NOMO-1 (cell line): ENCODE measurements at regions not wholly inside any gene's neighbourhood (a gene's known extent, or its start where the extent isn't known, plus 50 kb on each side); places are given as distances from the start of the nearest gene placed in this dataset.

Experiments
- DNase-seq, 2 experiments: peaks; one replicate each; lab custom pipeline; 2025; ENCODE audit not compliant: unreplicated experiment in 2 of 2; lab: John Stamatoyannopoulos, UW

DNA sequence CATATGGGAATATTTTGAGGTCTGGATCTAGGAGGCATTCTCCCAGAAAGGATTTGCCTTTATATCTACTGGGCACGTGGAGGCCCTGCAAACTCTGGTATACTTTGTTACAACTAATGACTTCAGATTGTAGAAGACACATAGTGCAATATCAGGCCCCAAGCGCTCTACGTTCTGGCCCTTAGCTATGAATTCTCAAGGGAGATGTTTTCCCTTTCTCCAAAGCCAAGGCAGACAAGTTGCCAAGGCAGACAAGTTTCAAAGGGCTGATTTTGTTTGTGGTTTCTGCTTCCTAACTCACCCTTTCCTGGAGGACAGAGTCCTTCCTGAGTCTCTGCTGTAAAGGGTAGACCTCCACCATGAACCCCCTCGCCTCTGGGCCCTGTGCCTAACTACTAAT is 99.4 kb upstream of the CTTNBP2 start:
- DNase-seq = no peak

DNA sequence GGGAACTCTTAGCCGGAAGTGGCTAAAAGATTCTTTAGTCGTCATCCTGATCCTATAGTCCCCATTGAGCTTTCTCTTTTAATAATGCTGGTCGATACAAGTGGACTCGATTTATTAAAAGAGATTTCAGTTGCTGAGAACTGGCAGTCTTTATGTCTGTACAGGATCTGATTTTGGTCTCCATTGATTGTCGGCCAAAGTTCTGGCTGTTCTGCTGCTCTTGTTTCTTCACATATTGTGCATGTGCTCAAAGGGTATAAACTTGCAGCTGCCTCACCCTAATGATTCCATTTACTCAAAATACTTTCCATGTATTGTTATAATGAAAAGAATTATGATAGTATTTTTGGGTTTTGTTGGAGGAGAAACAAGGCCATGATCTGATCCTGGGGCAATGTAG is 100.7 kb upstream of the CTTNBP2 start:
- no peak for DNase-seq

DNA sequence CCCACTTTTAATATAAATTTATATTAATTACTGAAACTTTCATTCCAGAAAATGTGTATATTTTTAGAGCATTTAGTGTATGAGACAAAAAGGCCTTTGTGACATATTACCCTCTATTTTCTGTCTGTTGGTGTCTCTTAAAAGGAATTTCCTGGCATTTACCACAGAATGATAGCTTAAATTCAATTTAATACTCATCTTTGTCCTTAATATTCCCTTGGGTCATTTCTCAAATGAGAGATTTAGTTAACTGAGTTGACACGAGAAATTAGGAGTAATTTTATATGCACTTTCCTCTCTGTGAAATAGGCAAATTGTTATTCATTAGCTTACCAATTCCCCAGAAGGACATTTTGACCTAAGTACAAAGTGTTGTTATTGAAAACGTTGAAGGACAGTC is 101.7 kb upstream of the CTTNBP2 start:
- no peak for DNase-seq

DNA sequence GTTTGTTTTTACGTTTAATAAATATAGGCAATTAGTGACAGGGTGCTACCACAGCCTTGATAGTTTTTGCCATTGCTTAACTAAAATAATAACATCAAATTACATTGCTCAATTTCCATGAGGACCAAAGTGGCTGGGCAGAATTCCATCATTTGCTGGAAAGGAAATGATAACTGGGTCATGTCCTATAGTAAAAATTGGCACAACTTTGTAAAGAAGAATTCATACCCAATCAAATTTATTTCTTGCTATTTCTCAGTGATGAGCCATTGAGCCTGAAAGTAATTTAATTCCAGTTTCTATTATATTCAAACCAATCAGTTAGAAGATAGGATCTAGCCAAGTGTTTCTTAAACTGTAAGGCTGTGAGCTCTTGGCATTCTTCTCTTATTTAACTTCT is 102.2 kb upstream of the CTTNBP2 start:
- no peak for DNase-seq

DNA sequence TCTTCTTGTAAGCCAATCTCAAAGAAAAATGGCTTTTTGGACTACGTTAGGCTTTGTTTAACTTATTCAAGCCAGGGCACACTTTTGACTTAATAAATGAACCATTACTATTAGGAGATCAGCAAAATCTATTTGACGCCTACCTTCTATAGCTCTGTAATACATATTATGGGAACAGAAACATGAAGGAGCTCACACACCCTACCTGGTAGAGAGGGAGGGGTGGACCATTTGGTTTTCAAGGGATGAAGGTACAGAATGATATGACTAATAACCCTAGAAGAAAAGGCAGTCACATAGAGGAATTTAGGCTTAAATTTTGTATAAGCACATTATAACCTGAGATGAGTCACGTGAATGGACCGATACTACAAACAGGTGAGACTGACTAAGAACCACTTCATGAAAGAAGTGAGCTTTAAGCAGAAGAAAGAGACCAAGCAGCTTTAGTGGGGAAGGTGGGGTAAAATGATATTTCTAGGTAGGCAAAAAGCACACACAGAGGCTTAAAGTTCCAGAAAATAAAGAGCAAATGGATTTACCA is 106.8 kb upstream of the CTTNBP2 start:
- DNase-seq = no peak

DNA sequence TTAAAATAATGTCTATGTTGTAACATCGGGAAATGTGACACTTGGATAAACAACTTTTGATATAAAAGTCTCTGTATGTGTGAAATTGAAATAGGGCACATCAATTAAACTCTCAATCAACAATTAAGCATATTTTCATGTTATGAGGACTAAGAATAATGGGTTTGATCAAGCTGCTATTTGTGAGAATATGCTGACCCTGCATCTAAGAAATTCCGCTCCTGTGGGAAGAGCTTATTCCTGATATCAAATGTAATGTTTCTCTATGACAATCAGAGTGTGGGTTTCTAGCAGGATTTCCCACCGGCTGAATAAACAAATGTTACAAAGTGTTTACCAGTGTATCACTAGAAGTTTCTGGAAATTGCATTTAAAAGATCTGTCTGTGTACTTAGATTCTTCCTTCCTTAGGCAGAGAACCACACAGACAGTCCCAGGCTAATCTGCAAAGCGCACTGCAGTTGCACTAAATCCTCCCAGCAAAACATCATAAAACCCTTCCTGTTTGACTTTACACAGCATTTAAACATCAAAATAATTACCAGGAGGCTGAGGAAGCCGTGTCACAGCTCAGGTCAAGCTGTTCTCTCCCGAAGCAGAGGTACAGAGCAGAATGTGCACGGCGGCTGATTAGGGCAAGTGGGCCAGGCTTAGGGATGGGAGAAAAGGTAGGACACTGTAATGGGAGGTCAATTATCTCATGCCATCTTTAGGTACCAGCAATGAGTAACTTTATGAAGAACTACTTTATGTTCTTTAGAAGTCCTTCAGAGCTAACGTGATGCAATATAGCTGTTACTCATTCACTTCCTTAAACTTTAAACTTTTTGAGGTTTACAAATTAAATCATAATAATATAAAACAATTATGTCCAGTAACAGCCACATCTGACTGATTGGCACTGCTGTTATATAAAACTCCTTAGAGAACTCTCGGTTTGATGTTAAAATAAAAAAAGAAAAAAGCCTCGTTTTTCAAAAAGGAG is 109.1 kb upstream of the CTTNBP2 start:
- peak; percentile 18 to 57 for DNase-seq

DNA sequence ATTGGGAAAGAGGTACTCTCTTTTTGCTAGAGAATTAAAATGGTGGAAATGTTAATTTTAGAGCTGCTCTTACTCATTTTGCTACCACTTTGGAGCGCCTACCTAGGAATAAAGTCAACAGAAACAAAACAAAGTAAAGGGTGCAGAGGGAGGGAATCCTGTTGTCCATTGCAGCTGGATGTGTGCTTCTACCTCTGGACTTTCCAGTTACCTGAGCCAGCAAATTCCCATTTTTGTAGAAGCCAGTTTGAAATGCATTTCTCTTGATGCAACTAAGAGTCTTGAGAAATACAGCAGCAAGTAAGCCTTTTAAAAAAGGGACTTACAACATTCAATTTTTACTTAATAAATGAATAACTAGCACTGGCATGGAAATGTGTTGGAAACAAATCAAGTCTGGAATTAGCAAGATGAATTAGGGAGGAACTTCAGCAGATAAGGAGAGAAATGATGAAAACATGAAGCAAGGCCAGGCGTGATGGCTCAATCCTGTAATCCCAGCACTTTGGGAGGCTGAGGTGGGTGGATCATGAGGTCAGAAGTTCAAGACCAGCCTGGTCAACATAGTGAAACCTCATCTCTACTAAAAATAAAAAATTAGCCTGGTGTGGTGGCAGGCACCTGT is 113.5 kb upstream of the CTTNBP2 start:
- DNase-seq = no peak

DNA sequence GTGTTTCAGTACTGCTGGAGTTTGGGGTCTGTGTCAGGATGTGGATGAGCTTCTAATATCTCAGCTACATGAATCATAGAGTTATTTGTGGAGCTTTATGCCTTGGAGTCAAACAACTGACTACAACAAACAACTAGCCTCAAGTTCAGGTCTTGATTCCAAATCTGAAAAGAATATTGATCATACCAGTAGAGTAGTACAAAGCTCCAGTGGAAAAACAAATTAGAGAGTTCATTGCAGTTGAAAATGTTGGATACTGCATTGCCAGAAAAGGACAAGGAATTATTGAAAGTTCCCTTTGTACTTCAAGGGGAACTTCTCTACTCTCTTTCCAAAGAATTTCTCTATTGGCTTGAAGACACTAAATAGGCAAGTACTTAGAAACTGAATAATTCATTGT is 117.6 kb upstream of the CTTNBP2 start:
- no peak for DNase-seq

DNA sequence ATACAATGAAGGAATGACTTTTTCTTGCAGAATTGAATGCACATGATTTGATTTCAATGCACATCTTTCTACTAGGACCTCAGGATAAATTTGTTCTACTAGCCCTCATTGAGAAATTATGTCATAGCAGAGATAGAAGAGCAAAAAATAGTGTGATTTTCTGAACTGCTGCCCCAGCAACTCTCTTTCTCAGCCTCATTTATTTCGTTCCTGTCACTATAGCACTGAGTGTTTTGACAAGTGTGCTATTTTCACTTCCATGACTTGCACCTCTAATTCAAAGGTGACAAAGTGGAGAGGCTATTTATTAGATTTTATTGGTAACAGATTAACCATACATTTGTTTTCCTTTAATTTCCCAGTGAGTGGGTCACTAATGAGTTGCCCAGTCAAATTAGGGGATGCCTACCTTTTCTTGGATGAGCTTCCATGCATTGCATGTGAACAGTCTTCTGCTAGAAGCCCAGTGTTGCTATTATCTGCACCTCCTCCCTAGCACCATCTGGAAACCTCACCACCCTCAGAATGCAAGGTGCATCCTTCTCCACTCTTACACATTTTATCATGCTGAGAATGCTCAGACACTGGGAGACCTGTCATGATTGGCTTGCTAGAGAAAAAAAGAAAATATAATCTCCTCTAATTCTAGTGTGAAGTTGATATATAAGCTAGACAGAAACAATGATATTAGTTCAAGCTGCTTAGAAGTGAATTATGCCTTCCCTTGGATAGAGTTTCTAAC is 119.6 kb upstream of the CTTNBP2 start:
- no peak for DNase-seq

DNA sequence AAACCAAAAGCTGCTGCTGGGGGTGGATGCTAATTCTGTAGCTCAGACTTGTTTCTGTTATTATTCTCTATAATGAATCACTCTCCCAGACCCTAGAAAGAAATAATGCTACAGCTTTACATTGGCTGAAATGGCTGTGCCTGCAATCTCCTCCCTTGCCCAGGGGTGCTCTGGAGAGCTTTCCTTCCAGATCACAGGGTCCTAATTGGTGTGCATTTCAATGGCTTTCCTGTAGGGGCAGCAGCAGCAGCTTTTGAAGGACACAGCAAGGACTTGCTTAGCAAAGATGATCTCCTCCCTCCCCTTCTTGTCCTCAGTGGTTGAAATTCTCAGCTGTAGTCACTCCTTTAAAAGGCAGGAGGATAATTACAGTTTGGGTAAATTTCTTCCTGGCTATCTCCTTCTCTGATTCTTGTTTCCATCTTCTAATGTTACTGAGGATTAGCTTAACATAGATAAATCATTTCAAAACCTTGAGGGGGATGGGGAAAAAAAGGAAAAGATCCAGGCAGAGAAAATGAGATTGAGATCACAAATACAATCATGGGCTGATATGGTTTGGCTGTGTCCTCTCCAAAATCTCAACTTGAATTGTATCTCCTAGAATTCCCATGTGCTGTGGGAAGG is 120.2 kb upstream of the CTTNBP2 start:
- no peak for DNase-seq

DNA sequence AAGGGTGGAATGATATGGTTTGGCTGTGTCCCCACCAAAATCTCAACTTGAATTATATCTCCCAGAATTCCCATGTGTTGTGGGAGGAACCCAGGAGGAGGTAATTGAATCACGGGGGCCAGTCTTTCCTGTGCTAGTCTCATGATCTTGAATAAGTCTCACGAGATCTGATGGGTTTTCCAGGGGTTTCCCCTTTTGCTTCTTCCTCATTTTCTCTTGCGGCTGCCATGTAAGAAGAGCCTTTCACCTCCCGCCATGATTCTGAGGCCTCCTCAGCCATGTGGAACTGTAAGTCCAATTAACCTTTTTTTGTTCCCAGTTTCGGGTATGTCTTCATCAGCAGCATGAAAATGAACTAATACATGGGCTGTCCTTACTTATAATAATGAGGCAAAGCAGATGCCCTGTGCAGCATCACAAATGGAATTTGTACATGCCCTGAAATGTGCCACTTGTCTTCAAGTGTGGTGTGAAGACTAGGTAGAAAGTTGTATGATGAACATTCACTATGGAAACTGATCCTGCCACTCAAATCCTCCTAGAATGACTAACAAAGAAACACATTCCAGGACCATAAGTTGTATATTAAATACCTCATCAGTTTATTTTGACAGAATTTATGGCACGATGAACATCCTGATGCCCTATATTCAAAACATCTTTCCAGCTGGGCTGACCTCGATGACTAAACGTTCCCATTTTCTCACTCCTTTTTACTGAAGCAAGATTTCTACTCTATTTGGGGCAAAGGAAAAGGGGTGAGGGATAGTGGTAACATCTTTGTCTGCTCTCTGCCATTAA is 122.8 kb upstream of the CTTNBP2 start:
- DNase-seq = no peak

DNA sequence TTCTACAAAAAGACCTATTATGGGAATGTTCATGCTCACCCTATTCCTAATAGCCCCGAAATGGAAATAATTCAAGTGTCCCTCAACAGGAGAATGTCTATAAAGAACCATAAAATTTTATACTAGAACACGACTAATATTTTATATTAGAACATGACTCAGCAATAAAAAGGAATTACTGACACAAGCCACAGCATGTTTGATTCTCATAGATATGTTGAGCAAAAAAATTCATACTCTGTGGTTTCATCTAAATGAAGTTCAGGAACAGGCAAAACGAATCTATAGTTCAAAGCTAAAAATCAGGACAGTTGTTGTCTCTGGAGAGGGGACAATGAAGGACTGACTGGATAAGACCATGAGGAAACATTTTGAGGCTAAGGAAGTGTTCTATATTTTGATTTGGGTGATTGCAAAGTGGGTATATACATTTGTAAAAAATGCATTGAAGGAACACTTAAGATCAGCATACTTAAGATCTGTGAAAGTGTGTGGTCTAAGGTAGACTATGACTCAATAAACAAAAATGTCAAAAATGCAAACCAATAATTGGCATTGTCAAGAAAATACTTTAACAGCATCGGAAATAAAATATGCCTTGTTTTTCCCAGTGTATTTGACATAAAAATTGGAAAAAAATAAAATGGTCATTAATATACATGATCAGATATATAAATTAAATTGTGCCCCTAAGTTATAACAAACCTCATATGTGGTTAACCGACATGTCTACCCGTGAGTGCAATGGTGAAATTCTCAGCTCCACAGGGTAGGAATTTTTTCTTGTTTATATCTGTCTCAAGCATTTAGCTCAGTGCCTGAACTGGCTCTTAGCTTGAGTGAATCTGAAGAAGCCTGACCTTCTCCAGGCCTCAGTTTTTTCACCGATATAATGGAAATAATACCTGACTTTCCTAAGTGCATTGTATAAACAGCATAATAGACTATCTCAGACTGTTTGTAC is 124.9 kb upstream of the CTTNBP2 start:
- DNase-seq = no peak

DNA sequence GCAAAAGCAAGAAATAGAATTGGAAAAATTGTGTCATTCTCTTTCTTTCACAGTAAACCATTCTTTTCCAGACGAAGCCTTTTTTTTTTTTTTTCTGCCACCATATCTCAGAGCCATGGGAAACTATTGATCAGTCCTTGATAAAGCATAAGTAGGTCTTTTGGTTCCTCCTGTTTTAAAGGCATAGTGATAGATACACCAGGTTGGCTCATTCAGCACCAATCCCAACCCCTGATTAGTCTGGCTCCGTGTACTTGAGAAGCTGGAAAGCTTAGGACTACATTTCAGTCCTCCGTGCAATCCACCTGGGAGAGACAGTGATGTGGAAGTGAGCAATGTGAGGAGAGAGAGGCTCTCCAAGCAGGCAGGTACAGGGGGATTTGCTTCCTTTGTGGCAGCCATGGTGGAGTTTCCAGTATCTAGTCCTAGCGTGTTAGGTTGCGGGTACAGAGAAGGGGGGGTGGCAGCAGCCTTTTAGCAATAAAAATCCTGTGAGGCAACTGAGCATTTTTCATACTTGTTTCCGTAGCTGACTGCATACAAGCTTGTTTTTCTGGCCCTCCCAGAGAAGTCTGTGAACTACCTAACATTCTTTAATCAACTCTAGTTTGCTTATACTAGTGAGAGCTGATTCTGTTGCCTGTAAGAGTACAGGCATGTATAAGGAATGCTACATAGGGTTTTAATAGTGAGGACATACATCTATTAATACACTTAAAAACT is 127.4 kb upstream of the CTTNBP2 start:
- no peak for DNase-seq

DNA sequence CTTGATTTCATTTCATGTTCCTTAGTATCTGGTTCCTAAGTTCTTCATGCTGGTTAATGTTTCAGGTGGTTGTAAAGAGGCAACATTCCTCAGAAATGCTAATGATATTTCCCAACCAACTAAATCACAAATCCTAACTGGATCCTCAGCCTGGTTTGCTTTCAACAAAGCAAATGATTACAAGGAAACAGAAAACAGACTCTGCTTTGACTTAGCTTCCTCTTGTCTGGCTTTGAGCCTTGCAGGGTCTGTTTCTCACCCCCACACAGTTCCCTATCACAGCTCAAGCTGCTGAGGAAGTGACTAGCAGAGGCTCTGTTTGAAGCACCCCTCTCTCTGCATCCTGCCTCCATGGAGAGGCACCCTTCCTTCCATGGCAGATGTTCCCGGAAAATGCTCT is 130.2 kb upstream of the CTTNBP2 start:
- no peak for DNase-seq

DNA sequence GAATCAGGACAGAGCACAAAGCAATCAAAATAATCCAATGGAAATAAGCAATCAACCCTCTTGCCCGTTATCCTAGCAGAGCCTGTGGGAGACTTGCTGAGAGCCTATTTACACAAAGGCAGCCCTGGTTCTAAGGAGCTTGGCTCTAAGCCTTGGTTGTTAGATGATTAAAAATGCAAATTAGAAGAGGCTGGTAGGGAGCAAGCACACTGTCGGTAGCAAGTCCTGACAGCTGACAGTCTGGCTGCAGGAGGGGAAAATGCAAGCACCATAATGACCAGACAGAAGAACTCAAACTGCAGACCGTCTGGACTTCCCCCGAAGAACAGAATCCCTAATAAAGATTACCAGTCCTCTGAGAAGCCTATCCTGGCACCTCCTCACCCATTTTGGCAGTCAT is 131.8 kb upstream of the CTTNBP2 start:
- no peak for DNase-seq

DNA sequence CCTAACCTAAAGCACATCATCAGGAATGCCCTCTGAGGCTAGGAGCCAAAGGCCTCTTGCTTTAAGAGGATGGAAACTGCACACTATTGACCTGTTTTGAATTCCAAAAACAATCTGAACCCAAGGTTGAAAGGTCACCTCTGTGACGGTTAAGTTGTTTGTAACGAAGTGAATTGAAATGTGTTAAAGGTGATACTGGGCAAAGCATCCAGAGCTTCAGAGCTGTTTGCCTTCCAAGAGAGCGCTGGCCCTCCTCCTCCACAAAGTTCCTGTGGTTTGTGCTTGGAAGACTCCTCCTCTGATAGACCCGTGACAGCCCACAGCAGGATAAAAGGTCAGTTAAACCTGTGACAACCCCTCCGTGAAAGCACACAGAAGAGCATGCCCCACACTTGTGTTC is 133.7 kb upstream of the CTTNBP2 start:
- no peak for DNase-seq

DNA sequence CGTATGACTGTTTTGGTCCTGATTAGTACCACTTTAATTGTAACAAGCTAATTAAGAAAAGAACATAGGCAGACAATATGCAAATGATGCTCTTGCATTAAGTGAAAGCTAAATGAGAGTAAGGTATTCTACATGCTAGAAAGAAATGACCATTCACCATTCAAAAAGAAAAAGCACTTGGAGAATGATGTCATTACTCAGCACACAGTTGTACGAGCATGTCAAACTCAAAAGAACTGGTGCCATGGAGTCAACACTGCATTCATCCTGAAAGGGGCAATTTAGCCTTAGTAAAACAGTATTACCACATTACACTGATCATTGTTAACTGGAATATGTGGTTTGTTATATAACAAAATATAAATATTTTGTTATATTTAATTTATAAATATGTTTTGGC is 136.2 kb upstream of the CTTNBP2 start:
- no peak for DNase-seq

DNA sequence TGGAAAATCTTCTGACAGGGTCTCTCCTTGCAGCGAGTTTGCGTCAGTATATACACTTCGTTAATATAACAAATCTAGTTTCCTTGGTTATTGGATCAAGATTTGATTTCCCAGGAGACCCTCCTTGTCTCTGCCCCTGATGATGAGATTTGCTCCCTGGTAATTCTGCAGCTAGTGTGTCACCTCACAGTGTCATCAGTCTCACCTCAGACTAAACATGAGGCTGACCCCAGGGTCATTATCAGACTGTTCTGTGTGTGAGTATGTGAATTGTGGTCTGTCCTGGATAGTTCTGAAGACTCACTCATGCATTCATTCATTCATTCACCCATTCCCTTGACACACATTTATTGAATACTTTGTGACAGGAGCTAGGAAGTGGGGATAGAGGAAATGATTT is 138.4 kb upstream of the CTTNBP2 start:
- no peak for DNase-seq
